ENCODE measurements at regions not wholly inside any gene's neighbourhood (a gene's known extent, or its start where the extent isn't known, plus 50 kb on each side); places are given as distances from the start of the nearest gene placed in this dataset.
"Not testable (repeated sequence)": the region's sequence is repeated elsewhere in the genome, so short reads cannot be mapped to it uniquely, and the experiment has no call there.

- H4K20me1 ChIP-seq (ENCODE audit: insufficient read depth, low read length) = no peaks in the 10 kb centered on the region
- H2AFZ ChIP-seq (ENCODE audit: insufficient read depth, low read depth, low read length, poor library complexity, severe bottlenecking) = no peak overlapping the region
- H3K4me1 ChIP-seq (ENCODE audit: control insufficient read depth in 1 of 2, insufficient read depth in 2 of 2, low read length in 2 of 2) = no peaks in the 10 kb centered on the region
- no peak overlapping the region for H3K4me3 ChIP-seq (replicated peaks in 1 of 3; ENCODE audit: low read depth in 2 of 3, low read length in 3 of 3)
- no peak for DNase-seq
- H3K27me3 Mint-ChIP-seq (ENCODE audit: low read depth in 3 of 3) = peaks cover 4 to 12% (median 5%) of the 10 kb centered on the region in 3 donors
- no peak overlapping the region for H3K27ac ChIP-seq (ENCODE audit: low read depth in 1 of 2, low read length in 2 of 2)
- no peaks in the 10 kb centered on the region for H3K36me3 Mint-ChIP-seq
- intact Hi-C loops (cut with micrococcal nuclease) = no loop called here
- H3K9me3 ChIP-seq (replicated peaks in 1 of 2; ENCODE audit: control insufficient read depth in 1 of 2, insufficient read depth in 1 of 2, low read length in 2 of 2) = no peaks in the 10 kb centered on the region
- no peaks in the 10 kb centered on the region for H3K79me2 ChIP-seq (ENCODE audit: insufficient read depth, low read length)
- H3K27me3 ChIP-seq (ENCODE audit: control insufficient read depth in 2 of 2, insufficient read depth in 2 of 2, low read length in 2 of 2) = peaks cover 2 to 18% of the 10 kb centered on the region in 2 donors
- TF ChIP-seq CTCF (IDR thresholded peaks at IDR 0.05) = no peak
- no peaks in the 10 kb centered on the region for H3K36me3 ChIP-seq (replicated peaks in 1 of 2; ENCODE audit: control insufficient read depth in 1 of 2, insufficient read depth in 2 of 2, low read length in 2 of 2)
- no peaks in the 10 kb centered on the region for H3K9me3 Mint-ChIP-seq
- H3K27ac Mint-ChIP-seq = no peak overlapping the region
- H3K4me2 ChIP-seq (replicated peaks; ENCODE audit: extremely low read depth, low read length, poor library complexity, severe bottlenecking) = no peak overlapping the region
- no peak overlapping the region for H3K4me3 Mint-ChIP-seq
- no peak overlapping the region for H3K9ac ChIP-seq (ENCODE audit: insufficient read depth, low read length, poor library complexity, severe bottlenecking)
- WGBS (ENCODE audit: insufficient coverage) = no CpG with 5 or more reads among the region's 1 CpG
- no peaks in the 10 kb centered on the region for H3K4me1 Mint-ChIP-seq
Measured at GRCh38 chr10:25831080-25831479, 102.9 kb upstream of the MYO3A start.

DNA sequence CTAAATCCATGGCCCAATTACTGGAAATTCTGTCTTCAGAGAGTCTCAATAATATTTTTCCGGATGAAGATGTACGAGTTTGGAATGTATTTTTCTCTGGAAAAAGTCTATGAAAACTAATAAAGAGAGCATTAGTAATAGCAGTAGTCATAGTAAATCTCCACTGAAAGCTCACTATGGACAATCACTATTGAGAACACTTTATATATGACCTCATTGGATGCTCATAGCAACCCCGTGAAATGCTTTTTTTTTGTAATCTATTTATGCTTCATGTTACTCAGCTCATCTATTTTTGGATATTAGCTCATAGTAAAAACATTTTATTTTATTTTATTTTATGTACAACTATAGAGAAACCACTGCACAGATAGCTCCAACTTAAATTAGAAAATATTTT is 94.3 kb upstream of the MYO3A start:
- WGBS (ENCODE audit: insufficient coverage) = no CpG with 5 or more reads among the region's 3 CpGs
- H3K9me3 Mint-ChIP-seq = peaks cover 0 to 2% (median 0%) of the 10 kb centered on the region in 7 donors
- Histone ChIP-seq H3K9ac (ENCODE audit: insufficient read depth, low read length, poor library complexity, severe bottlenecking) (no peak overlapping the region), H4K20me1 (ENCODE audit: insufficient read depth, low read length) (no peaks in the 10 kb centered on the region), H3K27ac (ENCODE audit: low read depth in 1 of 2, low read length in 2 of 2) (no peak overlapping the region), H2AFZ (ENCODE audit: insufficient read depth, low read depth, low read length, poor library complexity, severe bottlenecking) (no peak overlapping the region), H3K27me3 (ENCODE audit: control insufficient read depth in 2 of 2, insufficient read depth in 2 of 2, low read length in 2 of 2) (no peaks in the 10 kb centered on the region), H3K9me3 (replicated peaks in 1 of 2; ENCODE audit: control insufficient read depth in 1 of 2, insufficient read depth in 1 of 2, low read length in 2 of 2) (no peaks in the 10 kb centered on the region), H3K36me3 (replicated peaks in 1 of 2; ENCODE audit: control insufficient read depth in 1 of 2, insufficient read depth in 2 of 2, low read length in 2 of 2) (no peaks in the 10 kb centered on the region), H3K4me2 (replicated peaks; ENCODE audit: extremely low read depth, low read length, poor library complexity, severe bottlenecking) (no peak overlapping the region), H3K79me2 (ENCODE audit: insufficient read depth, low read length) (no peaks in the 10 kb centered on the region), H3K4me3 (replicated peaks in 1 of 3; ENCODE audit: low read depth in 2 of 3, low read length in 3 of 3) (no peak overlapping the region), H3K4me1 (ENCODE audit: control insufficient read depth in 1 of 2, insufficient read depth in 2 of 2, low read length in 2 of 2) (no peaks in the 10 kb centered on the region)
- H3K27ac Mint-ChIP-seq = no peak overlapping the region
- H3K27me3 Mint-ChIP-seq (ENCODE audit: low read depth in 3 of 3) = peaks cover 1 to 14% (median 3%) of the 10 kb centered on the region in 3 donors
- no peak overlapping the region for H3K4me3 Mint-ChIP-seq
- H3K4me1 Mint-ChIP-seq = no peaks in the 10 kb centered on the region
- no peak for TF ChIP-seq CTCF (IDR thresholded peaks at IDR 0.05)
- intact Hi-C loops (cut with micrococcal nuclease) = no loop called here
- DNase-seq = no peak
- no peaks in the 10 kb centered on the region for H3K36me3 Mint-ChIP-seq

- intact Hi-C loops (cut with micrococcal nuclease); H4K20me1 ChIP-seq (ENCODE audit: insufficient read depth, low read length): not testable (repeated sequence)
Measured at GRCh38 chr10:25840875-25841274, 93.2 kb upstream of the MYO3A start.

More at GRCh38 chr10:25840875-25841274, 93.2 kb upstream of the MYO3A start:
- no CpG with 5 or more reads among the region's 3 CpGs for WGBS (ENCODE audit: insufficient coverage)
- not testable (repeated sequence) for H3K9me3 Mint-ChIP-seq; H3K4me3 Mint-ChIP-seq; DNase-seq; H3K9me3 ChIP-seq (replicated peaks in 1 of 2; ENCODE audit: control insufficient read depth in 1 of 2, insufficient read depth in 1 of 2, low read length in 2 of 2); H3K27me3 ChIP-seq (ENCODE audit: control insufficient read depth in 2 of 2, insufficient read depth in 2 of 2, low read length in 2 of 2); H3K27ac Mint-ChIP-seq; H2AFZ ChIP-seq (ENCODE audit: insufficient read depth, low read depth, low read length, poor library complexity, severe bottlenecking); H3K79me2 ChIP-seq (ENCODE audit: insufficient read depth, low read length); H3K4me1 Mint-ChIP-seq; H3K4me1 ChIP-seq (ENCODE audit: control insufficient read depth in 1 of 2, insufficient read depth in 2 of 2, low read length in 2 of 2); H3K27ac ChIP-seq (ENCODE audit: low read depth in 1 of 2, low read length in 2 of 2); H3K4me2 ChIP-seq (replicated peaks; ENCODE audit: extremely low read depth, low read length, poor library complexity, severe bottlenecking); H3K4me3 ChIP-seq (replicated peaks in 1 of 3; ENCODE audit: low read depth in 2 of 3, low read length in 3 of 3); H3K36me3 ChIP-seq (replicated peaks in 1 of 2; ENCODE audit: control insufficient read depth in 1 of 2, insufficient read depth in 2 of 2, low read length in 2 of 2); H3K36me3 Mint-ChIP-seq; H3K9ac ChIP-seq (ENCODE audit: insufficient read depth, low read length, poor library complexity, severe bottlenecking)
- peaks cover 1 to 14% (median 3%) of the 10 kb centered on the region in 3 donors for H3K27me3 Mint-ChIP-seq (ENCODE audit: low read depth in 3 of 3)
